ENCODE measurements at regions not wholly inside any gene's neighbourhood (a gene's known extent, or its start where the extent isn't known, plus 50 kb on each side); places are given as distances from the start of the nearest gene placed in this dataset.

GRCh38 chr10:90204131-90204955 lies 503.0 kb downstream of the KIF20B start:
- DNase-seq (no peak), ATAC-seq (no peak)
- no peak overlapping the region for H3K4me3 ChIP-seq
- no peak overlapping the region for H3K27ac ChIP-seq
- 69 to 73% (median 70%) methylated on average over 6 of the region's 6 CpGs for WGBS, 4 donors
- H3K36me3 ChIP-seq: no peaks in the 10 kb centered on the region
- H3K9me3 ChIP-seq: peaks cover 0 to 1% (median 0%) of the 10 kb centered on the region in 12 donors
- H3K4me1 ChIP-seq: no peaks in the 10 kb centered on the region
- H3K27me3 ChIP-seq: no peaks in the 10 kb centered on the region
- intact Hi-C loops (cut with DNase I): no loop called here
- no peak for TF ChIP-seq CTCF (IDR thresholded peaks at IDR 0.05)

GRCh38 chr10:90204956-90205314 lies 503.5 kb downstream of the KIF20B start:
- Histone ChIP-seq H3K4me3 (no peak overlapping the region), H3K27ac (no peak overlapping the region), H3K36me3 (no peaks in the 10 kb centered on the region), H3K27me3 (no peaks in the 10 kb centered on the region), H3K4me1 (no peaks in the 10 kb centered on the region), H3K9me3 (peaks cover 0 to 1% (median 0%) of the 10 kb centered on the region in 12 donors)
- TF ChIP-seq POLR2A (IDR thresholded peaks at IDR 0.05) (no peak), CTCF (IDR thresholded peaks at IDR 0.05) (no peak)
- intact Hi-C loops (cut with DNase I): no loop called here
- ATAC-seq (no peak), DNase-seq (no peak)

DNA sequence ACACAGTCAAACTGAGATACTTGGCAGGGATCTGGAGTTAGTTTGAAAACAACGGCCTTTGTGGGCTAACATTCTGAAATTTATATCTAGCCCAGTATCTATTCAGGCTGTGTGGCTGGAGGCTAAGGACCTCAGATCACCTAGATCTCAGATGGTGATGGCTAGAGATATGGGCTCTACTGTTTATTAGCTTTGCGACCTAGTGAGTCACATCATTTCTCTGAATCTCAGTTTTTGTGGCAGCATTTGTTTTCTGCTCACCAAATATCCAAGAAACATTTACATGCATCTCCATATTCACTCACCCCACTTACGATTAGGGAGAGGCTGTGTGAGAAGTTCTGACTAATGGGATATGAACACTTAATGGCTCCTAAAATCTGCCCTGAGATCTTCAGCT lies 503.9 kb downstream of the KIF20B start:
- TF ChIP-seq POLR2A (IDR thresholded peaks at IDR 0.05): no peak
- TF ChIP-seq CTCF (IDR thresholded peaks at IDR 0.05): no peak
- H3K27ac ChIP-seq: no peak overlapping the region
- 79 to 85% (median 82%) methylated on average over 3 of the region's 3 CpGs for WGBS, 4 donors
- DNase-seq (no peak), ATAC-seq (no peak)
- intact Hi-C loops (cut with DNase I): no loop called here
- no peaks in the 10 kb centered on the region for H3K27me3 ChIP-seq
- no peaks in the 10 kb centered on the region for H3K4me1 ChIP-seq
- no peaks in the 10 kb centered on the region for H3K36me3 ChIP-seq
- no peak overlapping the region for H3K4me3 ChIP-seq
- peaks cover 0 to 1% (median 0%) of the 10 kb centered on the region in 12 donors for H3K9me3 ChIP-seq

- H3K4me3 ChIP-seq: no peak overlapping the region
Measured at GRCh38 chr10:90213346-90213745, 512.0 kb downstream of the KIF20B start.

More at GRCh38 chr10:90213346-90213745, 512.0 kb downstream of the KIF20B start:
- 55 to 70% (median 69%) methylated on average over 2 of the region's 2 CpGs for WGBS, 4 donors
- no peaks in the 10 kb centered on the region for H3K4me1 ChIP-seq
- H3K36me3 ChIP-seq: no peaks in the 10 kb centered on the region
- no peak for TF ChIP-seq POLR2A (IDR thresholded peaks at IDR 0.05)
- TF ChIP-seq CTCF (IDR thresholded peaks at IDR 0.05): no peak
- no peaks in the 10 kb centered on the region for H3K27me3 ChIP-seq
- H3K27ac ChIP-seq: no peak overlapping the region
- ATAC-seq: no peak
- no peaks in the 10 kb centered on the region for H3K9me3 ChIP-seq
- no peak for DNase-seq
- intact Hi-C loops (cut with DNase I): no loop called here

Measured in heart left ventricle (tissue), 16 donors.